ENCODE measurements at regions not wholly inside any gene's neighbourhood (a gene's known extent, or its start where the extent isn't known, plus 50 kb on each side); places are given as distances from the start of the nearest gene placed in this dataset.

GRCh38 chr10:111222961-111223360 is 146.1 kb downstream of the ADRA2A start:
- ATAC-seq (ENCODE audit: low read depth) (no peak), DNase-seq (no peak)
- Histone ChIP-seq H3K56ac (ENCODE audit: extremely low read depth, insufficient read depth, low read length) (no peak overlapping the region), H3K27ac (ENCODE audit: insufficient read depth, low read length) (no peak overlapping the region), H3K79me1 (ENCODE audit: low read depth in 1 of 2, low read length in 2 of 2) (no peaks in the 10 kb centered on the region), H4K20me1 (ENCODE audit: insufficient read depth, low read length) (no peaks in the 10 kb centered on the region), H3K9me1 (ENCODE audit: insufficient read depth, low read length) (no peaks in the 10 kb centered on the region), H3K14ac (replicated peaks; ENCODE audit: low read depth, low read length) (no peak overlapping the region), H2BK5ac (ENCODE audit: low read depth, low read length, poor library complexity, severe bottlenecking) (no peak overlapping the region), H4K8ac (ENCODE audit: low read depth in 2 of 2, low read length in 2 of 2) (no peak overlapping the region), H2AFZ (replicated peaks; ENCODE audit: low read length, poor library complexity) (no peak overlapping the region), H3K4me1 (ENCODE audit: control insufficient read depth, insufficient read depth, low read length) (no peaks in the 10 kb centered on the region), H2BK20ac (ENCODE audit: low read depth, low read length) (no peak overlapping the region), H3K4me2 (ENCODE audit: low read depth, low read length) (no peak overlapping the region), H2AK5ac (ENCODE audit: low read depth, low read length) (no peak overlapping the region), H3K4me3 (ENCODE audit: insufficient read depth, low read depth, low read length) (no peak overlapping the region), H3K36me3 (ENCODE audit: control insufficient read depth, insufficient read depth, low read length) (no peaks in the 10 kb centered on the region), H3K4ac (ENCODE audit: low read depth, low read length) (no peak overlapping the region), H4K91ac (ENCODE audit: insufficient read depth, low read depth, low read length) (no peak overlapping the region), H2AK9ac (replicated peaks; ENCODE audit: low read depth, low read length, poor library complexity) (no peak overlapping the region), H3K18ac (ENCODE audit: low read depth, low read length) (no peak overlapping the region), H3K23ac (ENCODE audit: low read depth, low read length) (no peak overlapping the region), H3K9me3 (ENCODE audit: control insufficient read depth, insufficient read depth, low read length) (peaks cover 15% of the 10 kb centered on the region), H4K5ac (ENCODE audit: low read depth, low read length) (no peak overlapping the region), H3K27me3 (ENCODE audit: control insufficient read depth, insufficient read depth, low read length) (no peaks in the 10 kb centered on the region), H3K9ac (ENCODE audit: low read depth, low read length) (no peak overlapping the region), H2BK15ac (ENCODE audit: low read depth, low read length) (no peak overlapping the region), H2BK120ac (ENCODE audit: low read depth, low read length) (no peak overlapping the region)
- BruUV-seq (replicated peaks), result no TSS peak
- in situ Hi-C loops (cut with MboI; ENCODE audit: low sequenced_read_pairs) (no loop called here), intact Hi-C loops (cut with micrococcal nuclease) (no loop called here), dilution Hi-C loops (cut with HindIII; ENCODE audit: low sequenced_read_pairs, unreplicated experiment) (no loop called here)
- TF ChIP-seq FOS (IDR thresholded peaks at IDR 0.05; ENCODE audit: low read depth, low read length) (no peak), CTCF (conservative IDR thresholded peaks at IDR 0.05; ENCODE audit: low read depth, low read length) (no peak), RFX5 (IDR thresholded peaks at IDR 0.05; ENCODE audit: low read depth, low read length) (no peak), POLR2A (IDR thresholded peaks at IDR 0.05; ENCODE audit: low read depth, low read length) (no peak), ELK1 (IDR thresholded peaks at IDR 0.05; ENCODE audit: borderline replicate concordance, low read depth, low read length) (no peak), MXI1 (IDR thresholded peaks at IDR 0.05; ENCODE audit: borderline replicate concordance, low read depth, low read length) (no peak), RAD21 (IDR thresholded peaks at IDR 0.05; ENCODE audit: low read length) (no peak), NFE2L2 (IDR thresholded peaks at IDR 0.05; ENCODE audit: low read depth, low read length) (no peak), SMC3 (IDR thresholded peaks at IDR 0.05; ENCODE audit: low read depth, low read length) (no peak), BHLHE40 (IDR thresholded peaks at IDR 0.05; ENCODE audit: low read depth, low read length) (no peak), MAZ (IDR thresholded peaks at IDR 0.05; ENCODE audit: borderline replicate concordance, low read depth, low read length) (no peak)
- ChIA-PET CTCF (no interaction called here), POLR2A (ENCODE audit: unreplicated experiment) (no interaction called here)
- no CpG with 5 or more reads among the region's 4 CpGs for WGBS, 2 experiments (ENCODE audit: extremely low coverage in 2 of 2, insufficient read length in 1 of 2)
